DMS 273 treated with DMSO at 0.1 percent for 48 hours (cell line): ENCODE measurements at regions not wholly inside any gene's neighbourhood (a gene's known extent, or its start where the extent isn't known, plus 50 kb on each side); places are given as distances from the start of the nearest gene placed in this dataset.

Experiments
- DNase-seq: peaks from one replicate; lab custom pipeline; 2025; lab: John Stamatoyannopoulos, UW

GRCh38 chr6:1029141-1029540, 282.8 kb upstream of the FOXQ1 start:
- DNase-seq, result peak; percentile 81

DNA sequence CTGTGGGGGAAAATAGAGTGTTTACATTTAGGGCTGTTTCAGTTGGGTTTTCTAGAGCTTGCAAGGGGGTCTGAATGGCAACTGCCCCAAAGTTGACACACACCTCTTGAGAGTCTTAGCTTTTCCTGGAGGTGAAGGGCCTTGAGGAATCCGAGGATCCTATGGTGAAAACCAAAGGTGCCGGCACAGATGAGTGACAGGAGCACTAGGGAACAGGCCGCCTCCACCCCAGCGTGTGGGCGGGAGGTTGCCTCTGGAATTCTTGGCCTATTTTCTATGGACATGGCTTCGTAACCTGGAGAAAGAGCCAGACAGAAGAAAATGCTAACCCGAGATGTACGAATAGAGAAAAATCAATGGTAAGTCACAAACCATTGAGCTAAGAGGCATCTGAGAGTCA, 283.2 kb upstream of the FOXQ1 start:
- no peak for DNase-seq

DNA sequence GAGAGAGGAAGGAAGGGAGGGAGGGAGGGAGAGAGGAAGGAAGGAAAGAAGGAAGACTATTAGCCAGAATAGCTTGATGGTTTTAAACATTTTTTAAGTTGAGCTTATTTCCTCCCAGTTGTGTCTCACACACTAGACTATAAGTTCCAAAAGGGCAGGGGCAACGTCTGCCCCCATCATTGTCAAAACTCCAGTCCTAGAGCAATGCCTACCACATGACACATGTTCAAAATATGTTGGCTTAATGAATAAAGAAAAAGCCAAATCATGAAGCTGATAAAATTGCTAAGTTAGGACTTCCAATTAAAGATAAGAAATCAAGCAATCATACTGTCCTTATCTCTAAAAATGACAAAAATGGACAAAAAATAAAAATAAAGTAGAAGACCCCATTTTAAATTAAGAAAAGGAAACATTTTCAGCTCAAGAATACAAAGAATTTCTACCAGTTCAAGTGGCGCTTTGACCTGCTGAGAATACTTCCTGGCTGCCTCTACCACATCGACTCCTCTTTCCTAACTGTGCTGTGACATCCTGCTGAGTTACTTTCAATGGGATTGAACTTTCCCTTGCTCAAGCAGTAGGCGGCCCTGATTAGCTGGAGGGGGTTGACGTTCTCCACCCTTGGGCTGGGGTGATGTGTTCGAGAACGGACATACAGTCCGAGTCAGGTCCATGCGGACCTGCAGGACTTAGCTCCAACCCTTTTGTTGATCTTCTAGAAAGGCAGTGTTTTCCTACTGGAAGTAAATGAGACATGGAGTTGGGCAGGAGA, 283.9 kb upstream of the FOXQ1 start:
- DNase-seq, result no peak

DNA sequence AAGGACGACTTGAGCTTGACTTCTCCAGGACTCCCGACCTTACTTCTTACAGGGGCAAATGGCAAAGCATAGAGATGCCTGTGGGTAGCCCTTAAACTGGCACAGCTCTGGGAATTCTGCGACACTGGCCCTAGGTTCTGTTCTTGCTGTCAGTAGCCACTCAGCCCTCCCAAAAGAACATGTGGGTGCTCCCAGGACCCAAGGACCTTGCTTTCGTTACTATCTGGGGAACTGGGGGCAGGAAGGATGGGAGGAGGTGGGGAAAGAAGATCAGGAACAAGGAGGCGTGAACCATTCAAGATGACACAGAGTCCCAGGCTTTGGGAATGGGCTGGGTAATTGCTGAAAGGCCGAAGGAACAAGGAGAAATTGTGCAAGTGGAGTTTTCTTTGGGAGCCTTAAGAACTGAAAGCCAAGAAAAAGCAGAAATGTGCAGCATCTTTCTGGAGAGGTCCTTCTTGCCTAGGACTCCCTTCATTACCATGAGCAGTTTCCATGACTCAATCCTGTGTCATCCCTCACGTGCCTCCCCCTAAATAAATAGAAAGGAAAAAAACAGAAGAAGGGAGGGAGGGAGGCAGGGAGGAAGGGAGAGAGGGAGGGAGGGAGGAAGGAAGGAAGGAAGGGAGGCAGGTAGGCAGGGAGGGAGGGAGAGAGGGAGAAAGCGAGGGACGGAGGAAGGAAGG, 284.6 kb upstream of the FOXQ1 start:
- DNase-seq, result no peak

GRCh38 chr6:1025821-1026220, 286.1 kb upstream of the FOXQ1 start:
- no peak for DNase-seq

DNA sequence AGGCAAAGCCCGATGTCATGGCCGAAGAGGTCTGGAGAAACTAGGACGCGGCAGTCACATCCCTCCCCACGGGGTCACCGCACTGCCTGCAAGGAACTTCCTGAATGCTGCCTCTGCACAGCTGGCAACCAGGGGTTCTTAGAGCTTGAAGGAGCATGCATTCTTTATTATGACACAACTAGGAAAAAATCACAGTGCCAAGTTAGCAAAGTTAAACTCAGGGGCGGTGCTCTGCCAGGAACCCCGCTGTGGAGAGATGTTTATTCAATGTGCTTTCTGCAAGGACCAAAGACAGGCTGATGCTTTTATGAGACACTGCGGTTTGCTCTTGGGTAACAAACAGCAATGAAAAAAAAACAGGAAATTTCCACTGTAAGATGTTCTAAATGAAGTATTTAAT, 287.3 kb upstream of the FOXQ1 start:
- no peak for DNase-seq

DNA sequence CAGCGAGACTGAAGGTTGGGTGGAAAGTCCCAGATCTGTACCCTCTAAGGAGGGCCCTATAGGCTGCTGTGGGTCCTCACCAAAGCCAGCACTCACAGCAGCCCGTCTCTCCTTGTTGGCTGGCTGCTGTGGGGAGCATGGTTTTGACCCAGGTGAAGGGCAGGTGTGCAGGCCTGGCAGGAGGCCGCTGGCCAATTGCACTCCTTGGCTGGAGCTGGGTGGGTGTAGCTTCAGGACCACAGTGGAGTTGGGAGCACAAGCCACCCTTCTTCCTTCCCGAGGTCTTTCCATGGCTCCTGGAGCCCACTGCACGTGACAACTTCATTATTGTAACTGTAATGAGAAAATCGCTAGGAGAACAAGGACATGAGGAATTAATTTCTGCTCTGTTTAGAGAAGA, 287.7 kb upstream of the FOXQ1 start:
- no peak for DNase-seq

DNA sequence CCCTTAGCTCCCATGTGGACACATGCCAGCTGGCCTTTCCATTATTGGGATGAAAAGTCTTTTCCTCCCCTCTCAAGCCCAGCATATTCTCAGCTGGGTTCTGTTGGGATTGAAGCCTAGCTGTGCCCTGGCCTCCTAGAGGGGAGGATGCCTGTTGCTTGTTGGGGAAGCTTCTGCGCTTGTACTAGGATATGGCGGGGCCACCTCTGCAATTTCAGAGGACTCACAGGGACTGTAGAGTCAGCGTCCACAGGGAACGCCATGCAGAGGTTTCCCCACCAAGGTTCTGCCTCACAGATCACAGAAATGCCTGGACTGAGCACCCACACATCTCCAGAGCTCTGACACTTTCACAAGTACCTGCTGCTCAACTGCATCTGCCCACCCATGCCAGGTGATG, 288.7 kb upstream of the FOXQ1 start:
- no peak for DNase-seq

- no peak for DNase-seq
Measured at GRCh38 chr6:1022719-1023118, 289.2 kb upstream of the FOXQ1 start.

DNA sequence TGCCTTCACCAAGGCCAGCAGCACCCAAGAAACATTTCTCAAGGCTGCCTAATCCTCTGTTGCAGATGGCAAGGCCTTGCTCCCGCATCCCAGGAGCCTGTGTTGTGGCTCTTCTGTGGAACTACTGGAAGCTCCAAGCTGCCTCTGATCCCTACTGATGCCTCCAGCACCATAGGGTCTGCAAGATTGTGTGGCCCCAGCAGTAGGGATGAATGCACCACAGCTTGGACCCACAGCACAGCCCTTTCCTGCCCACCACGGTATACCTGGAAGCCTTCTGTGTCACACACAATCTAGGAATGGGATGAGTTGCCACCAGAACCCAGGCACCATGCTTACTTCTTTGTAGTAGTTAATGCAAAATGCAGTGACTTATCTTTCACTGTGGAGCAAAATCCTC, 291.1 kb upstream of the FOXQ1 start:
- no peak for DNase-seq

DNA sequence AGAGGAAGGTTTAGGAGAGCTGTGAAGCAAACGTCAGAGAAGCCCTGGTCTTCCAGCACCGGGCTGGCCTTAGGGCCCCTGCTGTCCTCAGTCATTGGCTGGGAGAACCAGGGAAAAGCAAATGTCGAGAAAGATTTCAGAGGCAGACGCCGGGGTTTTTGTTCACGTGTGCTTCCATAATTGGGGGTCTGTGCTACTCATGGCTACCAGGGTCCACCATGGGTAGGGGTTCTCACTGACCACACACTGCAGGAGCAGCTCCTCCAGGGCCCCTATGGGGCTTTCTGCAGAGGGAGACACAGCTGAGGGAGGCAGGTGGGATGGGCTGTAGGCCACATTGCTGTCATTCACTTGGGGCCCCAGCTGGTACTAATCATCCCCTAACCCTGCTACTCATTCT, 291.8 kb upstream of the FOXQ1 start:
- DNase-seq, result no peak

DNA sequence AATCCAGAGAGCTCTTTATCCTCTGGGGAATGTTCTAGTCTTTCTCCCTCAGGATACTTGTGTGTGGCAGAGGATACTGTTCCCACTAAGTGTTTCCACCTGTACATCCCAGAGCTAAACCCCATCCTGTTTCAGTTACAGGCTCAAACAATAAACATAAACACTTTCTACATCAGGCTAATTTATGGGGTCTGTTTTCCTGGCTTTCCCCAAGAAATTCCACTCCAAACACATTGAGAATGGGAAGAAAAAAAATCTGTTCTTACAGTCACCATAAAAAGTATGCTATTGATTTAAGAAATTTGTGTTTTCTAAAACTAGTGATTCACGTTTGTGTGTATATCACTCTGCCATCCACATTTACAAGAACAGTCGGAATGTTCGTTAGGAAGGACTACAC, 293.9 kb upstream of the FOXQ1 start:
- DNase-seq, result no peak

- no peak for DNase-seq
Measured at GRCh38 chr6:1016329-1017302, 295.3 kb upstream of the FOXQ1 start.

GRCh38 chr6:1015825-1016224, 296.1 kb upstream of the FOXQ1 start:
- no peak for DNase-seq

DNA sequence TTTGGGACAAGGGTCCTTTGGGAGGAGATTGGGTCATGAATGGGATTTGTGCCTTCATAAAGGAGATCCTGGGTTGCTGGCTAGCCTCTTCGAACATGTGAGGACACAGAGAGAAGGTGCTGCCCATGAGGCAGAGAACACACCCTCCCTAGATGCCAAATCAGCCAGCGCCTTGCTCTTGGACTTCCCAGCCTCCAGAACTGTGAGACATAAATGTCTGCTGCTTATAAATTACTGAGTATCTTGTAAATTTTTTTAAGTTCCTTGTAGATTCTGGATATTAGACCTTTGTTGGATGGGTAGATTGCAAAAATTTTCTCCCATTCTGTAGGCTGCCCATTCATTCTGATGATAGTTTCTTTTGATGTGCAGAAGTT, 297.5 kb upstream of the FOXQ1 start:
- DNase-seq, result no peak

DNA sequence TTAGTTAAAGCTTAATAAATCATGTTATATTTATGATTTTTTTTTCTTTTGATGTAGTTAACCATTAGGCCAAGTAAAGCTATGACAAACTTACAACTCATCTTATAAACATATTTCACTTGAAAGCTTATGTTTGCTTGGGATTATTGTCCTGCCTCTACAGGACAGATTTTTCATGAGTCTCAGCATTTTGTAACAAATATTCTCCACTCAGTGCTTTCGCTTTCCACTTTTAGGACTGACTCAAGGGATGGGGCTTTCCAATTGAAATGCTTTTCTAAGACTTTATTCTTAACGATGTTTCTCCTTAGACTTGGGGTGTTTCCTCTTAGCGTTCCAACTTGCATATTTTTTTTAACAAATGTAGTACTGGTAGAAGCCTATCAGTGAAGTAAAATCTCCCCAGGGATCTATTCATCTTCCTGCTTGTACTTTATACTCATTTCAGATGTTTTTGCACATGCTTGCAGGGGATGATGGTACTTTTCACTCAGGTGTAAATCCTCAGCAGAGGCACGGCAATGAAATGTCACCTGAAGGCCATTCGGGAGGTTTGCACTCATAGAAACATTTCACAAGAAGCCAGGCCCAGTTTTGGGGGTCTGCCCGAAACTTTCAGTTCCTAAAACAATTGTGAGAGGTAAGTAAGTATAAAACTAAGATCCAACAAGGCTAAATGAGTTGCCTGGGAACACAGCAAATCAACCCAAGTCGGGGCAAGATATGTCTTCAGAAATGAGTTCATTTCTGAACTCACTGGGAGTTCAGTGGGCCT, 298.1 kb upstream of the FOXQ1 start:
- DNase-seq, result no peak

DNA sequence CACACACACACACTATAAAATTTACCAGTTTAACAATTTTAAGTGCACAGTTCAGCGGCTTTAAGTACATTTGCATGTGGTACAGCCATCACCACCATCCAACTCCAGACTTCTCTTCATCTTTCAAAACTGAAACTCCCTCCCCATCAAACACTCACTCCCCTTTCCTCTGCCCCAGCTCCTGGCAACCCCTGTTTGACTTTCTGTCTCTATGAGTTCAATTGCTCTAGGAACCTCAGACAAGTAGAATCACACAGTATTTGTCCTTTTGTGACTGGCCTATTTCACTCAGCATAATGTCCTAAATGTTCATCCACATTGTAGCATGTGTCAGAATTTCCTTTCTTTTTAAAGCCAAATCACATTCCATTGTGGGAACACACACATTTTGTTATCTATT, 302.8 kb upstream of the FOXQ1 start:
- no peak for DNase-seq

- no peak for DNase-seq
Measured at GRCh38 chr6:1007159-1007558, 304.7 kb upstream of the FOXQ1 start.

- no peak for DNase-seq
Measured at GRCh38 chr6:1004885-1005630, 306.8 kb upstream of the FOXQ1 start.

GRCh38 chr6:1003394-1004160, 308.3 kb upstream of the FOXQ1 start:
- DNase-seq, result no peak
